Sciatic nerve (tissue), 2 donors: ENCODE measurements at regions not wholly inside any gene's neighbourhood (a gene's known extent, or its start where the extent isn't known, plus 50 kb on each side); places are given as distances from the start of the nearest gene placed in this dataset.

ENCODE experiments used
- ATAC-seq: fragments of 200-7000 bp; cut with Tn5 transposase; one replicate; pipeline ENCODE4 v1.9.1; 2020; ENCODE audit warnings: mild to moderate bottlenecking, moderate library complexity
- DNase-seq: peaks from one replicate; pipeline ENCODE4 v3.0.0-alpha.2; 2020; ENCODE audit warnings: low spot score
- intact Hi-C: fragments of 100-400 bp; cut with DNase I; formaldehyde crosslinking; loops from one replicate; pipeline ENCODE4 v1.14.2; 2022
- donor health status: DM: no; HTN: no; CAD: no.
- donor health status: DM: no; HTN: no; CAD: no.

DNA sequence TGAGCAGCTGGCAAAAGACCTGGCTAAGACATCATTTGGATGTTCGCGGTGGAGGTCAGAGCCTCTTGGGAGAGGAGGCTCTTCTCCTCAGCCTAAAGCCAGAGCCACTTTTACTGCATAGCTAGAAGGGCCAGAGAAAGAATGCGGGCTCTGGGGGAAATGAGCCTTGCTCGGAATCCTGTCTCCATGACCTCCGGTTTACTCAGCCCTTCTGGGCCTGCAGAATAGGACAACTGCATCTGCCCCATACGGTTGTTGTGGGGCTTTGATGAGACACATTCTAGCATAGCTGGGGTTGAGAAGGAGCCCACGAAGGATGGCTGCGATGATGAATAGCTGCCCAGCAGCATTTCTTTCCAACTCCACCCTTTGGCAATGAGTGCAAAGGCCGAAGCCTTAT, 115.0 kb upstream of the SLC22A23 start:
- DNase-seq (no peak), ATAC-seq (no peak)
- intact Hi-C loops, result no loop called here

DNA sequence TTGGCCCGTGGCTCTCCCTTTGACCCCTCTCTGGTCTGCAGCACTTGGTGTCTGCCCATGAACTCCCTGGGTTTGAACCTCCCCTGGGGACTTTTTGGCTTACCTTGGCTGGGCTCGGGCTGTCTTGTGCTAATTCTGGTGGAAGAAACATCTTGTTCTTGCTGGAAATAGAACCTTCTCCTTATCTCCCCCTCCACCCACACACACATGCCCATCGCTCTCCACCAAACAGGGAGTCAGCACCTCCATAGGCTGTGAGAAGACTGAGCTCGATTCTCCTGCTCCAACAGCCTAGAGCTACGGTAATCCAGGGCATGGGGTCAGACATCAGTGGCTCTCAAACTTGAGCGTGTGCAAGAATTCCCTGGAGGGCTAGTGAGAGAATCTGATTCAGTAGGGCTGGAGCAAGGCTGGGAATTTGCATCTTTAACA, 114.4 kb upstream of the SLC22A23 start:
- DNase-seq (no peak), ATAC-seq (peak; percentile 66)
- intact Hi-C loops, result no loop called here

DNA sequence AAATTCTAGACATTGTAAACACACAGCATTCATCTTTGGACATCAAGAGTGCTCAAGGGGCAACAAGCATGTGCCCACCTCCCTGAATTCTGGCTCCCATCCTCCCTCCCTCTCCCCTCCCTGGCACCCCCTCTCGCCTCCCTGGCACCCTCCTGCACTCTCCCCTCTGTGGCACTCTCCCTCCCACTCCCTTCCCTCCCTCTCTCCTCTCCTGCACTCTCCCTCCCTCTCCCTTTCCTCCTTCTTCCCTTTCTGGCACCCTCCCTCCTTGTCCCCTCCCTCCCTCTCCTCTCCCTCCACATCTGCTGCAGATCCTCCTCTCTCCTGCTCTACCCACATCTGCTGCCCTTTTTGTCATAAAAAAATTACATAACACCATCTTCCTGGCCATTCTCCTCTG, 113.0 kb upstream of the SLC22A23 start:
- ATAC-seq (no peak), DNase-seq (no peak)
- intact Hi-C loops, result no loop called here

DNA sequence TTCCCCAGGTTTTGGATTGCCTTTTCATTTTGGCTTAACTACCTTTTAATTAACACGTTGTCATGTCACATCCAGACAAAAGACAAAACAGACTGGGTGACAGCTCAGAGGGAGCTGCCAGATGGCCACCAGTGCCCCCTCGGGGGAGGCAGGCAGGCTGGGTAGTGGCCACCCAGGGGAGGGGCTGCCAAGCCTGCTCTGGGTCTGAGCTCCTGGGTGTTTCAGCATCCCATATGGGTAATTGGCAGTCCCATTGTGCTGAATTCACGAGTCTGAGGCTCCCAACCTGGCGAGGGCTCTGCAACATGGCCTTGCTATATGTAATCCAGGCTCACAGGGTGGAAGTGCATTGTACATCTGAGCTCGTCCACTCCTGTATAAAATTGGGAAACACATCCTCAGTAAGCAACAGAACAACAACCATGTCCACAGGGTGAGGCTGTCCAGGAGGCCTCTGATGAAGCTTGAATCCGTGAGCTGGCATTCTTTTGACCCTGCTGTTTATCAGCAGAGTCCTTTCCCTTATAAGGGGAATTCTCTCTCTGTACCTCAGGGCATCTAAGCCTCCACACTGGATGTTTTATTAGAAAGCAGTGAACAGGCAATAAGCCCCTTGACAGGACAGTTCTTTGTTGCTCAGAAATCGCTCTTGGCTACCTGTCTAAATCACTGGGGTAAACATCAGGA, 111.7 kb upstream of the SLC22A23 start:
- intact Hi-C loops, result no loop called here
- DNase-seq (no peak), ATAC-seq (no peak)

DNA sequence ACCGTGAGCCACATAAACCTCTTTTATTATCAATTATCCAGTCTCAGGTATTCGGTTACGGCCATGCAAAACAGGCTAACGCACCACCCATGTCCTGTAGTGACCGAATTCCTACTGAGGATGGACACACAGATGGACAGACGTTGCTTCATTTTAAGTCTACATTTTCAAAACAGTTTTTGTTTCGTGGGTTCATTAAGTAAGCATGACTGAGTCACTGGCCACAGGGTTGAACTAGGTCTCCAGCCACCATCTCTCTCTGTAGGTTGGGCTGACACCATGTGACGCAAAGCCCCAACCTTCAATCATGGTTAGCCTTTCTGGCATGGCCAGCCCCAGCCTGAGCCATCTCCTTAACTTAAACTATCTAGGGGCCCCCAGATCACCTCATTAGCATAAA, 110.0 kb upstream of the SLC22A23 start:
- intact Hi-C loops, result no loop called here
- ATAC-seq (no peak), DNase-seq (no peak)

DNA sequence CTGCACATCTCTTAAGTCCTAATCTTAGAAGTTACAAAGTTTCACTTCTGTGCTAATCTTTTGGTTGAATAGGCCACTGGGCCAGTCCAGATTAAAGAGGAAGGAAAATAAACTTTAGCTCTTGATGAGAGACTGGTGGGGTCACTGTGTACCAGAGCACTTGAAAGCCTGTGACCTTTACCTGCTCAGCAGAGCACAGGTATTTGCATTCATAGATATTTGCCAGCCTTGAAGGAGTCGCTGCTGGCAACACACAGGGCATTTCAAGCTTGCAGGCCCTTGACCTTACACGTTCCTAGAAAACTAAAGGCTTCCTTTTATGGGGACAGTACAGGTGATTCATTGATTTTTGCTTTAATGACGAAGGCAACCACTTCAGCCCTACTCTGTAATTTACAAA, 108.4 kb upstream of the SLC22A23 start:
- no peak for ATAC-seq
- intact Hi-C loops, result no loop called here

DNA sequence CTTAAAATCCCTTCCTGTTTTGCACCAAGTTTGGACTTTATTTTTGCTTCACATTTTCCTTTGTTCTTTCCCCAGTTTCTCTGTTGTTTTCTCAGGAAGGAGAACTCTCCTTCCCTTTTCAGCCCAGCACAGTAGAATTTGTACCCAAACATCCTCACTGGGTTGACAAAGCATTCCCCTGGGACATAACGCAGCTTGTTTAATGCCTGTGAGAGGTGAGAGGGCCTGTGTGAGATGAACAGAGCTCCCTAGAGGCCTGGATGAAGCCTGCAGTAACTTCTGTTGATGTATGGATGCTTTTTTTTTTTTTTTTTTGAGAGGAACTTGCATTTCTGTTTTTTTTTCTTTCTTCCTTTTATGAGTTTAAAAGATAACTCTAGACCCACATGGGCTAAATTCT, 104.9 kb upstream of the SLC22A23 start:
- intact Hi-C loops, result no loop called here
- DNase-seq, result no peak
- no peak for ATAC-seq

More for the DNA sequence above, 108.4 kb upstream of the SLC22A23 start:
- no peak for DNase-seq

DNA sequence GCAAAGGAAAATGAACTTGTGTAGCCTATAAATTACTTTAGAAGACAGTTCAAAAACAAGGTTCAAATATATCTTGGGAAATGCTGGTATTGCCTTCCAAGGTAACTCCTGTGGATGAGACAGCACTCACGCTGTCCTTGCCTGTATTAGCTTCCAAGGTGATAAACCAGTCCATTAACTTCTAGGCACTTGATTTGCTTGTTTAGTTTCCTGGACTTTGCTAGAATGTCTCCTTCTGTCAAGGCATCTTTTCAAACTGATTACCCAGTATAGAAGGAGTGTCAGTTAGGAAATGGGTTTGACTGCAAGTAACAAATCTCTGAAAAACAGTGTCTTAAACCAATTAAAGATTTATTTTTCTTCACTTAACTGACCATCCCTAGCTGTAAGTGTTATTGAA, 103.4 kb upstream of the SLC22A23 start:
- DNase-seq (no peak), ATAC-seq (no peak)
- intact Hi-C loops, result no loop called here

DNA sequence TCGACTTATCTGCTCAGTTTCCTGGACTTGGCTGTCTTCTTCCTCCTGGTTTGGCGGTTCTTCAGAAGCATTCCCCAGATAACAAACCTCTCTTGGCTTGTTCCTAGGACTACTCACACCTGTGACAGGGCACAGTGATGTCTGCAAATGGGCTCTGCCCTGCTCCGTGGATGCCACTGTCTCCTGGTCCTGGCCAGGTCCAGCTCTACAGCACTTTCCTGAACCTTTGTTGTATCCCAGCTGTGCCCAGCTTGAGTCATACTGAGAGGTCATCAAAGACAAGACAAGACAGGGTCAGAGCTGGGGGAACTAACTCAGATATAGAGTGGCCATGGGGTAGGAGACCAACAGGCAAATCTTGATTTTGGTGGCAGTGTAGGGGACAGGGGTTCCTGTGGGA, 102.7 kb upstream of the SLC22A23 start:
- no peak for ATAC-seq
- DNase-seq, result no peak
- intact Hi-C loops, result no loop called here

DNA sequence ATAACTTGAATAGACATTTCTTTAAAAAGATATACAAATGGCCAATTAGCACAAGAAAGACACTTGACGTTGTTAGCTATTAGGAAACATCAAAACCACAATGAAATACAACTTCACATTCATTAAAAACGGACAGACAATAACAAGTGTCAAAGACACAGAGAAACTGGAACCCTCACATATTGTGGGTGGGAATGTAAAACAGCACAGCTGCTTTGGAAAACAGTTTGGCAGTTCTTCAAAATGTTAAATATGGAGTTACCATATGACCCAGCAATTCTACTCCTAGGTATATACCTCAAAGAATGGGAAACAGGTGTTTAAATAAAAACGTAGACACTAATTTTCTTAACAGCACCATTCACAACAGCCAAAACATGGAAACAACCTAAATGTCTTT, 100.5 kb upstream of the SLC22A23 start:
- no peak for DNase-seq
- no peak for ATAC-seq
- intact Hi-C loops, result no loop called here

DNA sequence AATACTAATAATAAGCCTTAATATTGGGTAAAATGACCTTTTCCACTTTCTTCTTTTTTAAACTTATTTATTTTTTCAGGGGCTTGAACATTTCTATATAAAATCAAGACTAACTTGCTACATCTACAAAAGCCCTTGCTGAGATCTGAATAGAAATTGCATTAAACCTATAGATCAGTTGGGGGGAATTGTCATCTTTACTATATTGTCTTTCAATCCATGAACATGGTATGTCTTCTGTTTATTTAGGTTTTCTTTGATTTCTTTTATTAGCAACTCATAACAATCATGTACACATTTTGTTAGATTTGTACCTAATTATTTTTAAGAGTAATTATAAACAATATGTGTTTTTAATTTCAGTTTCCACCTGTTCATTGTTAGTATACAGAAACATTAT, 96.4 kb upstream of the SLC22A23 start:
- intact Hi-C loops, result no loop called here
- ATAC-seq, result no peak
- DNase-seq, result no peak

DNA sequence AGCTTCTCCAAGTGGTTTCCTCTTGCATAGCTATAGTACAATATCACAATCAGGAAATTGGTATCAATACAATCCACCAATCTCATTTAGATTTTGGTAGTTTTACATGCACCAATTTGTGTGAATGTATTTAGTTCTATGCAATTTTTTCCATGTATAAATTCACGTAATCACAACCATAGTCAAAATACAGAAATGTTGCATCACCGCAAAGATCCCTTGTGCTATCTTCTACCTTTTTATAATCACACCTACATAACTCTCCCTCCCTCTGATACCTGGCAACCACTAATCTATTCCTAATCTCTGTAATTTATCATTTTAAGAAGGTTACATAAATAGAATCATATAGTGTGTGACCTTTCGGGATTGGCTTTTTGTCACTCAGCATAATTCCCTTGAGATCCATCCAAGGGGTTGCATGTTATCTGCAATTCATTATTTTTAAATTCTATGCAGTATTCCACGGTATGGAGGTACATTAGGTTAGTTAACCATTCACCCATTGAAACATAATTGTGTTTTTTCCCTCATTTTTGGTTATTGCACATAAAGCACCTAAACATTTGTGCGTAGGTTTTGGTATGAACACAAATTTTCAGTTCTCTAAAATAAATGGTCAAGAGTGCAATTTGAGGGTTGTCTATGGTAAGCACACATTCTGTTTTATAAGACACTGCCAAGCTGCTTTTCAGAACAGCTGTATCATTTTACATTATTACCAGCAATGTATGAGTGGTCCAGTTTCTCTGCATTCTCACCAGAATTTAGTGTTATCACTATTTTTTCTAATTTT, 95.1 kb upstream of the SLC22A23 start:
- no peak for DNase-seq
- intact Hi-C loops, result no loop called here
- no peak for ATAC-seq

DNA sequence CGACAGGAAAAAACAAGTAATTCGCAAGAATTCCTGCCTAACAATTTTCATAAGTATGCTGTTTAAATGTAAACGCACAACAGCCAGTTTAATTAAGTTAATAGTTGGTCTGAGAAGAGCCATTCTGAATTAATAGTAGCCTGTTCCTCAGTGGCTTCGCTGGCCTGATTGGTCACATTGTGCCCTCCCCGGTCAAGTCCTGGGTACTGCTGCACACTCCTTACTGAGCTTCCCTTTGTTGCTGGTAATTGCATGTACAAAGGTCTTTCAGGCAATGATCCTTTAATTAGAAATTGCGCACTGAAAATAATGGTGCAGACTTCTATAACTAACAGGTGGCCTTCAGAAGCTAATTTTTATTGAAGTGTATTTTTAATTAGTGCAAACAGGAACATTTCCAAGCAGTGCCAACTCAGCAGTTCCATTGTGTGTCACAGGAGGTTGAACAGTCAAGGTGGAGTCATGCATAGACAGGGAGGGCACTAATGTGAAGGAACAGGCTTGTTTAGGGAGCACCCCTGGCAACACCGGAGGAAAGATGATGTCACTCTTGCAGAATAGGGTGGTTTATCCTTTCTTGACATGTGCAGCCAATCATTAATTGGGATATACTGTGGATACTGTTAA, 92.6 kb upstream of the SLC22A23 start:
- intact Hi-C loops, result loop anchor here (5.0 kb wide), 1 partner anchor 227 kb away; no protein-coding TSS in a partner anchor
- no peak for DNase-seq
- ATAC-seq, result no peak

DNA sequence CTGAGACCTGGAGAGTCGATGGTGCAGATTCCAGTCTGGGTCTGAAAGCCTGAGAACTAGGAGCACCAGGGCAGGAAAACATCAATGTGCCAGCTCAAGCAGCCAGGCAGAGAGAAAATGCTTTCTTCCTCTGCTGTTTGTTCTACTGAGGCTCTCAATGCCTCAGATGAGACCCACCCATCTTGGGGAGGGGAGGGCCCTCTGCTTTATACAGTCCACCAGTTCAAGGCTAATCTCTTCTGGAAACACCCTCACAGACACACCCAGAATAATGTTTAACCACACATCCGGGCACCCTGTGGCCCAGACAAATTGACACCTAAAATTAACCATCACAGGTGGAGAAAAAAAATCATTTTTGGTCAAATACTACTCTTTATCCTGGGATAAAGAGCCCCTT, 89.3 kb upstream of the SLC22A23 start:
- ATAC-seq (no peak), DNase-seq (no peak)
- intact Hi-C loops, result loop anchor here (5.0 kb wide), 1 partner anchor 224 kb away; no protein-coding TSS in a partner anchor

DNA sequence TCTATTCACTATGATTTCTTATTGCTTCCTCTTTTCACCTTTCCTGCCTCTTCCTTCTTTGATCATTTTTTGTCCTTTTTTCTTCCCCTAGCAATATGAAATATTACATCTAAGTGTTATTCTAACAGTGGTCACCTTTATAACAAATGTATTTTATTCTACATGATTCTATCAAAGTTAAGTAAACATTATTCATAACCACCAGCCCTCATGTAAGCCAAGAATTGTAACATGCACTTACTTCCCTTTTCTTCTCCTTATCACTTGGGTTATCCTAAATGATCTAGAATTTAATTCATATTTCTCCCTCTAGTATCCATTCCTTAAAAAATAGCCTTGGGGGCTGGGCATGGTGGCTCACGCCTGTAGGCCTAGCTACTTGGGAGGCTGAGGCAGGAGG, 88.3 kb upstream of the SLC22A23 start:
- DNase-seq (no peak), ATAC-seq (no peak)
- intact Hi-C loops, result loop anchor here (5.0 kb wide), 1 partner anchor 223 kb away; no protein-coding TSS in a partner anchor

DNA sequence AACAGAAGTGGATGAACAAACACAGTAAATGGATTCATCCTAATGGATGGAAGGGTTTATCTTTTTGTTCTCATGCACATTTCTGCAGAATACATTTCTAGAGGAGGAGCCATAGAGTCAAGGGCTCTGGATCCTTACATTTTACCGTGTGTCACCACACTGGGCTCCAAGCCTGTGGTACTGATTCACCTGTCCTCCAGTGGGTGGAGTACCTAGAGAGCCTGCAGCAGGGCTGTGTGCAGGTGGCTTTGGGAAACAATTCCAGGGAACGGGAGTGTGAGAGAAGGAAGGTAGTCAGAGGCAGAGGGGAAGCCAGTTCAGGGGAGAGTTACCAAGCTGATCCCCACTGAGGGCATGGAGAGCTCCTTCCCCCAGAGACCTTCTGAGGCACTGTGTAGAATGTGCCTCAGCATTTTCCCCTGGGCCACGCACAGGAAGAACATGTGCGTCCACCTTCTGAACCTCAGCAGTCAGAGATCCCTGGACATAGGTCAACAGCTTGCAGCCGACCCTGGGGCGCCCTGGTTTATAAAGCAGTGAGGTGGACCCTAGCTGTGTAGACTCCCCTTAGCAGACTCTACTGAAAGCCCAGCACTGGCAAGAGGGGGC, 85.3 kb upstream of the SLC22A23 start:
- DNase-seq, result no peak
- ATAC-seq, result no peak
- intact Hi-C loops, result no loop called here

DNA sequence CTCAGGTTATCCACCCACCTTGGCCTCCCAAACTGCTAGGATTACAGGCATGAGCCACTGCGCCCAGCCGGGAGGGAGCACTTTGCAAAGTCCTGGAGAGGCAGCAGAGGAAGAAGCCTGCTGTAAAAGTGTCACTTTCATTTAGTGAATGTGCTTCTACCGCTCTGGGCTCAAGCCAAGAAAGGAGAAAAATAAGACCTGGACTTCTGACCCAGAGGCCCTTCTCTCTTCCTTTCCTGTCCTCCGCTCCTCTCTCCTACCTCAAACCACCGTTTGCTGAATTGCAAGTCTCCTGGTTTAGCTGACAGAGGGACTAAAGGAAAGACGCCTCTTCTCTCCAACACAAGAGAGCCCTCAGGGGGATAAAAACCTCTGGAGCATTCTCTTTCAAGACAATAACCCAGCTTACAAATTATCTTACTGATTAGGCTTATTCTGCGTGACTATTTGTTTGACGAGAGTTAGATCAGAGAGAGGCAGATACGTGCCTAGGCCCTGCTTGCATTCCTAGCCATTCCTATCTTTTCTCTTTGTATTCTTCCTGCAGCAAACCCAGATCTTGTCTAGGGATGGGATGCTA, 84.2 kb upstream of the SLC22A23 start:
- intact Hi-C loops, result no loop called here
- ATAC-seq (no peak), DNase-seq (no peak)

DNA sequence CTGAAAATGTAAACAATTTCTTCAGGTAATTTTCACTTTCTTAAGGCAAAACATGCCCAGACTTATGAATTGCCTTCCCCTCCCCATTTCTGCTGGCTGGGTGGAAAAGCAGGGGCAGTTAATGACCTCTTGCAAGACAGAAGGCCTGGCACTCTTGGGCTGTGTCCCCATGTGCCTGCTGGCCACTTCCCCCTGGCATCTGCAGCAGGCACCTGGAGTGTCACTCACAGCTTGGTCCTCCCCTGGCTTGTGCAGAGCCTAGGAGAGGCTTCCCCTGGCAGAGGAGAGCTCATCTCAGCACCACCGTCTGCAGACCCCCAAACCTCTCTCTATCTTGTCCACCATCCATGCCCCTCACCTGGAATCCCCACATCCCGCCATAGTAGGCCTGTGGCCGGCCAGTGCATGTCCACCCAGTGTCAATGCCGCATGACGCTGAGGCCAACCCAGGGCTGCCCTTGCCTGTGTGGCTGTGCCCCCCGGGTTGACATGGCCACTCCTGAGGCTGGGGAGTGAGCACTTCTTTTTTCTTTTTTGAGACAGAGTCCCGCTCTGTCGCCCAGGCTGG, 83.5 kb upstream of the SLC22A23 start:
- ATAC-seq (no peak), DNase-seq (no peak)
- intact Hi-C loops, result no loop called here

DNA sequence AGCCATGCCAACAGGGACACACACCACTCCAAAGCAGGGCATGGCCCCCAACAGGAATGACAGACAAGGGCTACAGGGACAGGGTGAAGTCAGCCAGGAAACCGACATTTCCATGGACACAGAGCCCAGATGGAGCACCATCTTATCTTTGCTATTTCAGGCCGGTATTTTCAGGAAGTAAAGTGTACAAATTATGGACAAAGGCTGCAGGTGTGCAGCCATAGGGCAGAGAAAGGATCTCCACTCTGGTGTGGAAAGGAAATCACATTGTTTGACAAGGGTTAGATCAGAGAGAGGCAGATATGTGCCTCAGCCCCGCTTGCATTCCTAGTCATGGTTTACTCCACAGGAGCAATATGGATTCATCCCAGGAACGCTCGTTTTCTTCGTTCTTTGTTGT, 81.7 kb upstream of the SLC22A23 start:
- intact Hi-C loops, result no loop called here
- no peak for DNase-seq
- ATAC-seq, result no peak
